Suppressor macrophage treated with lipopolysaccharide for 1 hour (primary cell): ENCODE measurements at regions not wholly inside any gene's neighbourhood (a gene's known extent, or its start where the extent isn't known, plus 50 kb on each side); places are given as distances from the start of the nearest gene placed in this dataset.
"Not testable (repeated sequence)": the region's sequence is repeated elsewhere in the genome, so short reads cannot be mapped to it uniquely, and the experiment has no call there.

Experiments used
- DNase-seq, 3 donors: peaks; one replicate each; pipeline ENCODE4 v3.0.0-alpha.2; 2020 to 2022

DNA sequence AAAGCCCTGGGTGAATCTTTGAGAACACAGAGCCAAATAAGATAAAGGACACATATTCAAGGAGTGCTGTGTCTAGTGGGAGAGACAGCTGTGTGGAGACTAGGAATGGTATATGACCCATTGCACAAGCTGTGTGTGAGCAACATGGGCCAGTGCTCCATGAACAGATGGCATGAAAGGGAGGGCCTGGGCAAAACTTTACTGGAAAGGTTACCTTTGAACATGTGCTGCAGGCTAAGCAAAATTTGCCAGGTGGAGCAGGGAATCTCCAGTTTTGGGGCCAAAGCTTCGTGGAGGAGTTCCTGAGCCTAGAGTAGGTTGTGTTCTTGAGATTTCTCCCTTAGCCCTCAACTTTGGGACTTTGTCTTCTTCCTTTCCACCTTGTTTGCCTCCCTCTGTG is 446.1 kb upstream of the PROX1 start:
- no peak for DNase-seq

DNA sequence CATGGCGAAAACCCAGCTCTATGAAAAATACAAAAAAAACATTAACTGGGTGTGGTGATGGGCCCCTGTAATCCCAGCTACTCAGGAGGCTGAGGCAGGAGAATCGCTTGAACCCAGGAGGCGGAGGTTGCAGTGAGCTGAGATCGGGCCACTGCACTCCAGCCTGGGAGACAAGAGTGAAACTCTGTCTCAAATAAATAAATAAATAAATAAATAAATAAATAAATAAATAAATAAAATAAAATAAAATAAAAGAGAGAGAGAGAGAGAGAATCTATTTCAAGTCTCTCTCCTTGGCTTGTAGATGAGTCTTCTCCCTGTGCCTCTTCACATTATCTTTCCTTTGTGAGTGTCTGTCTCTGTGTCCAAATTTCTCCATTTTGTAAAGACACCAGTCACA is 442.6 kb upstream of the PROX1 start:
- DNase-seq: not testable (repeated sequence)

- DNase-seq: no peak
Observed at GRCh38 chr1:213549982-213550381, 437.8 kb upstream of the PROX1 start.

DNA sequence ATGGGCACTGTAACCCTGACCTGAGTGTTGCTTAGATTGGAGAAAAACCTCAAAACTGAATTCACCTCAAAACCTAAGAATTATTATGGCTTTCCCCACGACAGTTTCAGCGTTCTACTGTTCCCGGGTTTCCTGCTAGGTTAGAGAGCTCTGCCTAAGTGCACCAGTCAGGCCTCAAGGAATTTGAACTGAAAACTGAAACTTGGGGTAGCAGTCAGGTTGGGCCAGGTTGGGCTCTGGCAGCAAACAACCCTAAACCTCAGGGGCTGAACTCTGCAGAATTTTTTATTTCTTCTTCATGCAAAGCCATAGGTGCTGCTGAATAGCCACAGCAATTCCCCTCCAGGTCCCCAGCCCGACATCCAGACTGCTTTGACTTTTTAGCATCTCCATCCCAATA is 437.0 kb upstream of the PROX1 start:
- DNase-seq: no peak

- no peak for DNase-seq
Observed at GRCh38 chr1:213552045-213552444, 435.7 kb upstream of the PROX1 start.

- DNase-seq: no peak
Observed at GRCh38 chr1:213560226-213560625, 427.5 kb upstream of the PROX1 start.

GRCh38 chr1:213561870-213562269 is 425.9 kb upstream of the PROX1 start:
- DNase-seq: no peak

DNA sequence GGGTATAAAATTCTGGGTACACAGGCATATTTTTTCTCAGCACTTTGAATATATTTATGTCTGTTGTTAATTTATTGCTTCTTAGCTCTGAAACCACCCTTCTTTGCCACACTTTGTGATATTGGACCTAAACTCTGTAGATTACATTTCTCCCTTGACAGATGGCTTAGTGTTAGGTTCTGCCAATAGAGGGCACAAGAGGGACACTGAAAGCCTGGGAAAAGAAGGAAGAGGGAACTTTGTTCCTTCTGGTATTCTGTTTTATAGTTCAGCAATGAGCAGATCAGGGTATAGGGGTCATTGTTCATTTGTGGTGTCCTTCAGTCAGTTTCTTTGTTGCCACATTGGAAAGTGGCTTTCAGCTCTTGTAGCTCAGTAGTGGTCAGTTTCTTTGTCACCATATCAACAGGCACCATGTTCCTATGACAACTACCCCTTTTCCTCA is 423.5 kb upstream of the PROX1 start:
- DNase-seq: peak in 2 of 3 donors; percentile 7 to 15

GRCh38 chr1:213568929-213569815 is 418.6 kb upstream of the PROX1 start:
- DNase-seq: no peak

DNA sequence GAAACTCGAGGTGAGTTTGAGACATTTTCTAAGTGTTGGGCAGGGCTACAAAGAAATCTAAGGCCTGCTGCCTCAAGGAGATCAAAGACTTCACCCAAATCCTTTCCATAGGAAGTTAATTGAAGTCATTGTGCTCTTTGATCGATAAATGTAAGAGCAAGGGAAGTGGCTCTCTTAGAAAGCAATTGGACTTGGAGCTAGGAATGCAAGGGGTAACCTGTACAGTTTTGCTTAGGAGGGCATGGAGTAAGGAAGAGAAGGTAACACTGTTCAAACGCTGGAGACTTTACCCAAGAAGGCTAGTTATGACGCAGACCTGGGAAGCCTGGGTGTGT is 418.0 kb upstream of the PROX1 start:
- no peak for DNase-seq

- no peak for DNase-seq
Observed at GRCh38 chr1:213570487-213570886, 417.3 kb upstream of the PROX1 start.

DNA sequence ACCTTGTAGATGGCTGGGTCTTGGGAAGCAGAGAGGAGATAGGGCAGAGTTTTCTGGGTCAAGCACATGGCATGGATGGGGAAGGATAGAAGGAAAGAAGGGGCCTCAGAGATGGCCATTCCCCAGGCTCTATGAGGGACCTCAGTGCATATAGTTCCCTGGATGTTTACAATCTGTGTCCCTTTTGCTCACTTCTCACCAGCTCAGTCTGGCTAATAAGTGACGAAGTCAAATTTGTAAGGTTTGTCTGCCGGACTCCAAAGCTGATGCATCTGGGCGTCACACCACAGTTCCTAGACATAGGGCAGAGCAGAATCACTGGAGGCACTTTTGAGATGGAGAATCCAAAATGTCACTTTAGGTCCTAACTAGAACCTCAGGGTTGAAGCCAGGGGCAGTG is 416.4 kb upstream of the PROX1 start:
- no peak for DNase-seq

DNA sequence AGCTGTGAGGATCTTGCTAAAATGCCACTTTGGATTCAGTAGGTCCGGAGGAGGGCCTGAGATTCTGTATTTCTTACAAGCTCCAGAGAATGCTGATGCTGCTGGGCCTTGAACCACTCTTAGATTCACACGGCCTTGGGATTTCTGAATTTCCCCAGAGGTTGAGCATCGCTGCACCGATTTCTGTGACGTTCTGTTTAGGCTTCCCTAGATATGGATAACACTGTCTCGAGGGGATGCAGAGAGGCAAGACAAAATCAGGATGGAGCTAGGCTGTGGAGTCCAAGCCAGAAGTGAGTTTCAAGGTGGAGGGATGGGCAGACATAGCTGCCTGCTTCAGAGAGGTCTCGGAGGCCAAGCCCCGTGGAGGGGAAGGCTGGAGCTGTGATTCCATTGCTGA is 415.9 kb upstream of the PROX1 start:
- DNase-seq: no peak

DNA sequence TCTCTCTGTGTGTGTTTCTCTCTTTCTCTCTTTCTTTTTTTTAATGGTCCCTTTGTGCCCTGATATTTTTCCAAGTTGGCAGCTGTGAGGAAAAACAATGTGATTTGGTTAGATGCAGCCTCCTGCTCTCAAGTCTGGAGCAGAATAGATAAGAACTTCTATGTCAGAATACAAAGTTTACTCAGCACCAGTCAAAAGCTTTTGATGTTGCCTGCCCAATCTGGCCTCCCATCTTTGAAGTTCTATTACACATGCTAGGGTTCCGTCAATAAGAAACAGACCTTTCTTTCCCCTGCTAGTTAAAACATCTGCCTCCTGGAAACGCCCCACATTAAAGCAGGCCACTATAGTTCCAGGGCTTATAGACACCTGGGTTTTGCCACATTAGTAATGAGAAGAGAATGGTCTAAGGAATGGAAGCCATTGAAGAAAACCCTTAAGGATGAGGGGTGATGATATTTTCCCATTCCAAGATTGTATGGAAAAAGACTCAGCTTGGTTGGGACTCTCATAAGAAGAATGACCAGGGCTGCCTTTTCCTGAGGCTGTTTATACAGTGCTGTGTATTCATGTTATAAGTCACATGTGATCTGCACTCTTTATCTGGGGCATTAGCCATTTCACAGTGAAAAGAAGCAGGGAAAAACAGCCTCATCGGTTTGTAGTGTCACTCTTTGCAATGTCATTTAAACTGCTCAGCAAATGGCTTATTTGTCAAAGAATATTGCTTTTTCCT is 414.7 kb upstream of the PROX1 start:
- no peak for DNase-seq

GRCh38 chr1:213573648-213574009 is 414.1 kb upstream of the PROX1 start:
- DNase-seq: no peak

DNA sequence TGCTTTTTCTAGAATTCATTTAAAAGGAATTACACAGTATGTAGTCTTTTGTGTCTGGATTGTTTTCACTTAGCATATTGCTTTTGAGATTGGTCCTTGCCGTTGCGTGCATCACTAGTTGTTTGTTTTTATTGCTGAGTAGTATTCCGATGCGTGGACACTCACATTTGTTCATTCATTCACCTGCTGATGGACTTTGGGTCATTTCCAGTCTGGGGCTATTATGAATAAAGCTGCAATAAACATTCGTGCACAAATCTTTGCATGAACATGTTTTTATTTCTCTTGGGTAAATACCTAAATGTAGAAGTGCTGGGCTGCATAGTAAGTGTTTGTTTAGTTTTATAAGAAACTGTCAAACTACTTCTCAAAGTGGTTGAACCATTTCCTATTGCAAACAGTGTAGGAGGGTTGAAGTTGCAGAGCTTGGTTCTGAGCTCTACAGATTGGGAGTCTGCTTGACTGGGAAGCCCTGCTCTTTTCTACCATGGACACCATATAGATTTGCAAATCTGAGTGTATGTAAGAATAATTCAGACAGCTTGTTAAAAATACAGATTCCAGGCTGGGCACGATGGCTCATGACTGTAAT is 404.7 kb upstream of the PROX1 start:
- no peak for DNase-seq

GRCh38 chr1:213584272-213584671 is 403.5 kb upstream of the PROX1 start:
- DNase-seq: no peak

GRCh38 chr1:213585402-213585801 is 402.4 kb upstream of the PROX1 start:
- DNase-seq: no peak

GRCh38 chr1:213585959-213586586 is 401.7 kb upstream of the PROX1 start:
- no peak for DNase-seq

- no peak for DNase-seq
Observed at GRCh38 chr1:213586587-213586972, 401.2 kb upstream of the PROX1 start.

DNA sequence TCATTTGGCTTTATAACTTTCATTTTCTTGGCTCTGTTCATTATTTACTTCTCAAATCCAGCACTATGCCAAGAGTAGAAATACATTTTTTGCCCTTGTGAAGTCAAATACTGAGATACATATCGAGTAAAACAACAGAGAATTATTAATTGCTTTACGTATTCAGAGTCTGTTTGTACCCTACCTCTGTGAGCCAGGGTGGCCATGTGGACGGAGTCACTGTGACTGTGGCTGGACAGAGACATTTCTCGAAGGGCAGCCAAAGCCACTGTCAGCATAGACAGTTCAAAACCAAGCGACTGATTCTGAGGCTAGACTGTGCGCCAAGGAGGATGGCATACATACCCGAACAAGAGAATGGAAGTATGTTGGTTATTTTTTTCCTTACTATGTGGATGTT is 391.0 kb upstream of the PROX1 start:
- no peak for DNase-seq

GRCh38 chr1:213598263-213598662 is 389.5 kb upstream of the PROX1 start:
- no peak for DNase-seq

DNA sequence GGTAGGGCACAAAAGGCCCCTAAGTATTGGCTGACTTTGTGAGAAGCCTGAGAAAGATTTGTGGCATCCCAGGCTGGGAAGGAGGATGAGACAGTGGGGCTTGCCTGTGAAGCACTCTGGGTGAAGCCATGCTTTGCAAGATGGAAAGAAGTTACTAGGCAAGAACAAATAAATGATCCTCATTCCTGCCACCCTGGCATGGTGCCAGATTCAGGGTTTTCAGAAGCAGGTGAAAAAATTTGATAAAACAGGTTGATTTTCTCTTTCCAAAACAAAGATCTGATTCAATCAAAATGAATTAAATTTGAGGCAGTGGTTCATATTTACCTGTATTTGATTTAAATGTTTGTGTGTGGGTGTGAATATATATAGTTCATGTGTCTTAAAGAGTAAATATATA is 386.9 kb upstream of the PROX1 start:
- no peak for DNase-seq

DNA sequence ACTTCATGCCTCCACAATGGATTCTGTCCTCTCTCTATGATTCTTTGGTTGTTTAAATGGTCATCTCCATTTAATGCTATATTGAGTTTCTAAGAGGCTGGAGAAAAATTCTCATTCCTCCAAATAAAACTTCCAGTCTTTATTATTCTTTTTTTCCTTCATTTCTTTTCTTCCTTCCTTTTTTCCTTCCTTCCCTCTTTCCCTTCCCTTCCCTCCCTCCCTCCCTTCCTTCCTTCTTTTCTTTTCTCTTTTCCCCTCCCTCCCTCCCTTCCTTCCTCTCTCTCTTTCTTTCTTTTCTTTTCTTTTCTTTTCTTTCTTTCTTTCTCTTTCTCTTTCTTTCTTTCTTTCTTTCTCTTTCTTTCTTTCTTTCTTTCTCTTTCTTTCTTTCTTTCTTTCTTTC is 386.1 kb upstream of the PROX1 start:
- DNase-seq: not testable (repeated sequence)
